ENCODE measurements at regions not wholly inside any gene's neighbourhood (a gene's known extent, or its start where the extent isn't known, plus 50 kb on each side); places are given as distances from the start of the nearest gene placed in this dataset.

- ATAC-seq (peak in 1 of 4 donors; percentile 12), FAIRE-seq (no peak), DNase-seq (no peak)
- intact Hi-C loops (cut with DNase I), result no loop called here
- no peaks in the 10 kb centered on the region for H3K36me3 ChIP-seq
- WGBS, 2 donors, result 45 to 54% methylated on average over 3 of the region's 3 CpGs
- H3K27ac ChIP-seq, result no peak overlapping the region
- H3K9me3 ChIP-seq, result no peaks in the 10 kb centered on the region
- H3K4me3 ChIP-seq, result no peak overlapping the region
- no peaks in the 10 kb centered on the region for H3K27me3 ChIP-seq
- TF ChIP-seq CTCF (IDR thresholded peaks at IDR 0.05), result no peak
- no peaks in the 10 kb centered on the region for H3K4me1 ChIP-seq
Measured at GRCh38 chr12:24679126-24679525, 269.8 kb downstream of the BCAT1 start.

GRCh38 chr12:24678436-24678835 lies 270.5 kb downstream of the BCAT1 start:
- intact Hi-C loops (cut with DNase I), result no loop called here
- ATAC-seq, result no peak
- Histone ChIP-seq H3K9me3 (no peaks in the 10 kb centered on the region), H3K36me3 (no peaks in the 10 kb centered on the region), H3K4me1 (no peaks in the 10 kb centered on the region), H3K27me3 (no peaks in the 10 kb centered on the region), H3K4me3 (no peak overlapping the region), H3K27ac (no peak overlapping the region)
- no peak for TF ChIP-seq CTCF (IDR thresholded peaks at IDR 0.05)
- 63 to 68% methylated on average over 2 of the region's 2 CpGs for WGBS, 2 donors
- no peak for FAIRE-seq
- no peak for DNase-seq

- no peak for FAIRE-seq
- Histone ChIP-seq H3K36me3 (no peaks in the 10 kb centered on the region), H3K9me3 (no peaks in the 10 kb centered on the region), H3K27me3 (no peaks in the 10 kb centered on the region), H3K4me1 (no peaks in the 10 kb centered on the region), H3K4me3 (no peak overlapping the region), H3K27ac (no peak overlapping the region)
- DNase-seq, result no peak
- 38 to 54% methylated on average over 2 of the region's 2 CpGs for WGBS, 2 donors
- no peak for TF ChIP-seq CTCF (IDR thresholded peaks at IDR 0.05)
- intact Hi-C loops (cut with DNase I), result no loop called here
- no peak for ATAC-seq
Measured at GRCh38 chr12:24668563-24668962, 280.3 kb downstream of the BCAT1 start.

- Histone ChIP-seq H3K9me3 (no peaks in the 10 kb centered on the region), H3K36me3 (no peaks in the 10 kb centered on the region), H3K27me3 (no peaks in the 10 kb centered on the region), H3K4me3 (no peak overlapping the region), H3K27ac (no peak overlapping the region), H3K4me1 (no peaks in the 10 kb centered on the region)
- intact Hi-C loops (cut with DNase I), result no loop called here
- no peak for ATAC-seq
- 75 to 81% methylated on average over 9 of the region's 9 CpGs for WGBS, 2 donors
- TF ChIP-seq CTCF (IDR thresholded peaks at IDR 0.05), result no peak
- no peak for DNase-seq
- FAIRE-seq, result no peak
Measured at GRCh38 chr12:24664161-24664880, 284.6 kb downstream of the BCAT1 start.

GRCh38 chr12:24661657-24662096 lies 287.2 kb downstream of the BCAT1 start:
- TF ChIP-seq CTCF (IDR thresholded peaks at IDR 0.05), result no peak
- FAIRE-seq, result no peak
- 54 to 68% methylated on average over 5 of the region's 5 CpGs for WGBS, 2 donors
- intact Hi-C loops (cut with DNase I), result no loop called here
- H3K27me3 ChIP-seq, result no peaks in the 10 kb centered on the region
- H3K4me3 ChIP-seq, result no peak overlapping the region
- peak in 2 of 4 donors; percentile 52 to 85 for ATAC-seq
- H3K4me1 ChIP-seq, result no peaks in the 10 kb centered on the region
- no peaks in the 10 kb centered on the region for H3K36me3 ChIP-seq
- no peak overlapping the region for H3K27ac ChIP-seq
- DNase-seq, result peak in 1 of 6 donors; percentile 18
- H3K9me3 ChIP-seq, result no peaks in the 10 kb centered on the region

All from pancreas (tissue), 10 donors.